Neural progenitor cell (in vitro differentiated cells): ENCODE measurements at regions not wholly inside any gene's neighbourhood (a gene's known extent, or its start where the extent isn't known, plus 50 kb on each side); places are given as distances from the start of the nearest gene placed in this dataset.

Source experiments
- DNase-seq: peaks from one replicate; pipeline ENCODE4 v3.0.0-alpha.2; 2016; ENCODE audit warnings: low spot score
- H2AFZ ChIP-seq: fragments of 200-600 bp; sonication (generic); replicated peaks from 2 replicates; pipeline ENCODE4 v1.6.1; 2016; ENCODE audit warnings: antibody characterized with exemption
- H3F3A ChIP-seq: fragments of 200-600 bp; sonication (generic); 2 replicates; pipeline ENCODE4 v1.6.1; 2016; ENCODE audit warnings: antibody characterized with exemption, low read depth
- H3K27ac ChIP-seq: fragments of 200-600 bp; sonication (generic); 2 replicates; pipeline ENCODE4 v1.5.1; 2016; ENCODE audit warnings: mild to moderate bottlenecking
- H3K27me3 ChIP-seq: fragments of 200-600 bp; sonication (generic); 2 replicates; pipeline ENCODE4 v1.6.1; 2016; ENCODE audit warnings: mild to moderate bottlenecking, moderate library complexity
- H3K36me3 ChIP-seq: fragments of 200-600 bp; sonication (generic); 2 replicates; pipeline ENCODE4 v1.5.1; 2016
- H3K4me1 ChIP-seq: fragments of 200-600 bp; sonication (generic); 2 replicates; pipeline ENCODE4 v1.6.1; 2016; ENCODE audit warnings: mixed run types
- H3K4me2 ChIP-seq: fragments of 200-600 bp; sonication (generic); 2 replicates; pipeline ENCODE4 v1.6.1; 2016
- H3K4me3 ChIP-seq: fragments of 200-600 bp; sonication (generic); 2 replicates; pipeline ENCODE4 v1.5.1; 2016
- H3K79me2 ChIP-seq: fragments of 200-600 bp; sonication (generic); 2 replicates; pipeline ENCODE4 v1.6.1; 2016; ENCODE audit warnings: low read depth
- H3K9ac ChIP-seq: fragments of 200-600 bp; sonication (generic); 2 replicates; pipeline ENCODE4 v1.6.1; 2016
- H3K9me3 ChIP-seq: fragments of 200-600 bp; sonication (generic); 2 replicates; pipeline ENCODE4 v1.5.1; 2016; ENCODE audit warnings: low read depth
- H4K20me1 ChIP-seq: fragments of 200-600 bp; sonication (generic); 2 replicates; pipeline ENCODE4 v1.6.1; 2016; ENCODE audit warnings: low read depth
- H3K27ac Mint-ChIP-seq: 3 replicates; pipeline ENCODE4 v1.8.0; 2021; ENCODE audit warnings: mixed read lengths
- H3K27me3 Mint-ChIP-seq: 2 replicates; pipeline ENCODE4 v1.8.0; 2022; ENCODE audit warnings: low read depth, mild to moderate bottlenecking, inconsistent platforms, moderate library complexity, mixed read lengths; ENCODE audit not compliant: insufficient read depth
- H3K36me3 Mint-ChIP-seq: 3 replicates; pipeline ENCODE4 v1.8.0; 2021; ENCODE audit warnings: mixed read lengths
- H3K4me1 Mint-ChIP-seq: 3 replicates; pipeline ENCODE4 v1.8.0; 2021; ENCODE audit warnings: mixed read lengths
- H3K4me3 Mint-ChIP-seq: 3 replicates; pipeline ENCODE4 v1.8.0; 2021; ENCODE audit warnings: mild to moderate bottlenecking, moderate library complexity, mixed read lengths
- H3K9me3 Mint-ChIP-seq: 3 replicates; pipeline ENCODE4 v1.8.0; 2020; ENCODE audit warnings: mixed read lengths
- CTCF ChIP-seq: fragments of 200-600 bp; sonication (generic); IDR thresholded peaks from 2 replicates; pipeline ENCODE4 v1.5.1; 2017; ENCODE audit warnings: antibody characterized with exemption, mild to moderate bottlenecking
- EZH2 ChIP-seq: fragments of 200-600 bp; sonication (generic); IDR thresholded peaks from 2 replicates; pipeline ENCODE4 v1.6.1; 2017; ENCODE audit warnings: antibody characterized with exemption, mild to moderate bottlenecking, moderate library complexity
- EZH2phosphoT487 ChIP-seq: fragments of 200-600 bp; sonication (generic); IDR thresholded peaks from 2 replicates; pipeline ENCODE4 v1.6.1; 2017; ENCODE audit warnings: antibody characterized with exemption

GRCh38 chr13:83825676-83826075, 56.6 kb downstream of the SLITRK1 start:
- TF ChIP-seq EZH2 (no peak), CTCF (no peak), EZH2phosphoT487 (no peak)
- Histone ChIP-seq H3K27me3 (no peaks in the 10 kb centered on the region), H3K36me3 (no peaks in the 10 kb centered on the region), H3F3A (no peaks in the 10 kb centered on the region), H3K79me2 (no peaks in the 10 kb centered on the region), H3K9me3 (no peaks in the 10 kb centered on the region), H3K4me1 (peaks cover 4% of the 10 kb centered on the region), H2AFZ (no peak overlapping the region), H3K4me3 (no peak overlapping the region), H3K4me2 (no peak overlapping the region), H3K9ac (no peak overlapping the region), H3K27ac (no peak overlapping the region), H4K20me1 (no peaks in the 10 kb centered on the region)
- H3K4me1 Mint-ChIP-seq, result no peaks in the 10 kb centered on the region
- H3K9me3 Mint-ChIP-seq, result peaks cover 3% of the 10 kb centered on the region
- no peak overlapping the region for H3K4me3 Mint-ChIP-seq
- H3K27me3 Mint-ChIP-seq, result peaks cover 3% of the 10 kb centered on the region
- no peak for DNase-seq
- no peak overlapping the region for H3K27ac Mint-ChIP-seq
- no peaks in the 10 kb centered on the region for H3K36me3 Mint-ChIP-seq

- no peak overlapping the region for H2AFZ ChIP-seq
- no peaks in the 10 kb centered on the region for H3K4me1 Mint-ChIP-seq
- no peaks in the 10 kb centered on the region for H3K27me3 ChIP-seq
- H3K27ac ChIP-seq, result no peak overlapping the region
- H3K27ac Mint-ChIP-seq, result no peak overlapping the region
- no peaks in the 10 kb centered on the region for H3K9me3 ChIP-seq
- no peaks in the 10 kb centered on the region for H3K36me3 Mint-ChIP-seq
- H3K4me1 ChIP-seq, result peaks cover 4% of the 10 kb centered on the region
- no peaks in the 10 kb centered on the region for H3F3A ChIP-seq
- no peak overlapping the region for H3K4me3 Mint-ChIP-seq
- peaks cover 3% of the 10 kb centered on the region for H3K27me3 Mint-ChIP-seq
- H4K20me1 ChIP-seq, result no peaks in the 10 kb centered on the region
- no peak for TF ChIP-seq CTCF
- no peak for TF ChIP-seq EZH2
- no peak for TF ChIP-seq EZH2phosphoT487
- no peaks in the 10 kb centered on the region for H3K36me3 ChIP-seq
- DNase-seq, result no peak
- no peaks in the 10 kb centered on the region for H3K9me3 Mint-ChIP-seq
- H3K9ac ChIP-seq, result no peak overlapping the region
- no peak overlapping the region for H3K4me2 ChIP-seq
- H3K4me3 ChIP-seq, result no peak overlapping the region
- H3K79me2 ChIP-seq, result no peaks in the 10 kb centered on the region
Observed at GRCh38 chr13:83824560-83824959, 57.7 kb downstream of the SLITRK1 start.

- Histone ChIP-seq H3K36me3 (no peaks in the 10 kb centered on the region), H3K4me3 (no peak overlapping the region), H3K79me2 (no peaks in the 10 kb centered on the region), H2AFZ (no peak overlapping the region), H3K4me1 (peaks cover 4% of the 10 kb centered on the region), H3F3A (no peaks in the 10 kb centered on the region), H3K9ac (no peak overlapping the region), H3K27ac (no peak overlapping the region), H4K20me1 (no peaks in the 10 kb centered on the region), H3K9me3 (no peaks in the 10 kb centered on the region), H3K27me3 (no peaks in the 10 kb centered on the region), H3K4me2 (no peak overlapping the region)
- no peak overlapping the region for H3K27ac Mint-ChIP-seq
- no peak overlapping the region for H3K4me3 Mint-ChIP-seq
- TF ChIP-seq CTCF (no peak), EZH2 (no peak), EZH2phosphoT487 (no peak)
- H3K4me1 Mint-ChIP-seq, result no peaks in the 10 kb centered on the region
- peaks cover 3% of the 10 kb centered on the region for H3K27me3 Mint-ChIP-seq
- no peaks in the 10 kb centered on the region for H3K36me3 Mint-ChIP-seq
- no peak for DNase-seq
- H3K9me3 Mint-ChIP-seq, result no peaks in the 10 kb centered on the region
Observed at GRCh38 chr13:83824120-83824519, 58.2 kb downstream of the SLITRK1 start.
